GM12874 (cell line): ENCODE measurements at regions not wholly inside any gene's neighbourhood (a gene's known extent, or its start where the extent isn't known, plus 50 kb on each side); places are given as distances from the start of the nearest gene placed in this dataset.

Experiments
- CTCF ChIP-seq: IDR thresholded peaks from 2 replicates; pipeline ENCODE4 v1.5.1; 2011; ENCODE audit warnings: low read depth, mild to moderate bottlenecking, control low read depth, low read length, moderate library complexity; ENCODE audit not compliant: insufficient read depth

- no peak for TF ChIP-seq CTCF
Measured at GRCh38 chr2:241986836-241987641, 117.5 kb downstream of the RTP5 start.

GRCh38 chr2:241987726-241988125, 118.2 kb downstream of the RTP5 start:
- no peak for TF ChIP-seq CTCF

GRCh38 chr2:241988146-241988545, 118.6 kb downstream of the RTP5 start:
- no peak for TF ChIP-seq CTCF

GRCh38 chr2:241989074-241989473, 119.5 kb downstream of the RTP5 start:
- TF ChIP-seq CTCF = no peak

GRCh38 chr2:241990466-241990865, 120.9 kb downstream of the RTP5 start:
- no peak for TF ChIP-seq CTCF

- TF ChIP-seq CTCF = no peak
Measured at GRCh38 chr2:241991299-241991698, 121.8 kb downstream of the RTP5 start.

- TF ChIP-seq CTCF = no peak
Measured at GRCh38 chr2:241992753-241993152, 123.2 kb downstream of the RTP5 start.
